ENCODE measurements at regions not wholly inside any gene's neighbourhood (a gene's known extent, or its start where the extent isn't known, plus 50 kb on each side); places are given as distances from the start of the nearest gene placed in this dataset.

DNA sequence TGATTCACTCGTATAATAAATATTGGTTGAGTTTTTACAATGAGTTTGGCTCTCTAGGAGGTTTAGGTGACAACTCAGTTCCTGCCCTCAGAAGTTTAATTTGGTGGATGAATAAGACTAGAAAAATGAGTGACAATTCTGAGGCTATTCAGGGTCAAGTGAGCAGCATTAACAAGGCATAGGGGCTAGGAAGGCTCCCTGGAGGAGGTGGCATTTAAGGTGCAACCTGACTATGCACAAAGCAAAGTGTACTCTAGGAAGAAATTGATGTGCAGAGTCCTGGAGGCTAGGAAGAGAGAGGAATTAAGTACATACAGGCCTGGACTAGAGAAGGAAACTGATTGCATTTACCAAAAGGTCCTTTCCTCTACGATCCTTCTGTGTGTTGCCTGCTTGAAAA lies 440.3 kb downstream of the MED13L start:
- 67% methylated on average over 2 of the region's 2 CpGs for WGBS (ENCODE audit: missing lambda C conversion rate)
- Histone ChIP-seq H3K27ac (peak overlapping the region; percentile 81 to 92), H3K4me1 (peaks cover 71% of the 10 kb centered on the region), H3K4me3 (no peak overlapping the region), H3K4me2 (peak overlapping the region; percentile 62; the same call in 2 of the 3 replicates), H3K9me3 (no peaks in the 10 kb centered on the region)
- POLR2A ChIA-PET, result no interaction called here
- FAIRE-seq, result no peak
- no peak for DNase-seq (ENCODE audit: low read depth in 1 of 2, low spot score in 1 of 2)
- no peak for ATAC-seq
- TF ChIP-seq HOXA7 (CRISPR knock-in tag; IDR thresholded peaks at IDR 0.05) (no peak), HDAC2 (IDR thresholded peaks at IDR 0.05) (no peak), TFCP2L1 (CRISPR knock-in tag; IDR thresholded peaks at IDR 0.05) (no peak), EP300 (IDR thresholded peaks at IDR 0.05) (no peak), ZFP36 (IDR thresholded peaks at IDR 0.05; ENCODE audit: borderline replicate concordance, partially characterized antibody) (peak; percentile 70), RARB (CRISPR knock-in tag; IDR thresholded peaks at IDR 0.05) (no peak)
- CTCF ChIA-PET, result no interaction called here

DNA sequence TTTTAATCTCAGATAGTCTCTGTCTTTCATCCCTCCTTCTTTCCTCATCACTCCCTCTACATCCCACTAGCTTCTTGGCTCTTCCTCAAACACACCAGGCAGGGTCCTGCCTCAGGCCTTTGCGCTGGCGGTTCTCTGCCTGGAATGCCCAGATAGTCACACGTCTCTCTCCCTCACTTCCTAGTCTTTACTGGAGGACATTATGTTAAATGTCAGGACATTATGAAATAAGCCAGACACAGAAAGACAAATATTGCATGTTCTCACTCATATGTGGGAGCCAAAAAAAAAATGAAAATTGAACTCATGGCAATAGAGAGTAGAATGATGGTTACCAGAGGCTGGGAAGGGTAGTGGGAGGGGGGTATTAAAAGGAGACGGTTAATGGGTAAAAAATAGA lies 442.0 kb downstream of the MED13L start:
- ChIA-PET POLR2A (no interaction called here), CTCF (interaction anchor here (0.6 kb wide), 1 partner anchor 1219 kb away, joined by 3 read pairs; no protein-coding TSS in a partner anchor)
- ATAC-seq (no peak), DNase-seq (ENCODE audit: low read depth in 1 of 2, low spot score in 1 of 2) (no peak), FAIRE-seq (no peak)
- H3K4me3 ChIP-seq, result no peak overlapping the region
- H3K9me3 ChIP-seq, result no peaks in the 10 kb centered on the region
- peaks cover 71% of the 10 kb centered on the region for H3K4me1 ChIP-seq
- H3K4me2 ChIP-seq, result peak overlapping the region; percentile 17; the same call in 1 of the 3 replicates
- no peak for TF ChIP-seq NFE2L2 (conservative IDR thresholded peaks at IDR 0.05; ENCODE audit: low read length)
- TF ChIP-seq EP300 (IDR thresholded peaks at IDR 0.05), result peak in 1 of 2 experiments; percentile 14; a peak in 1 of 5 replicates
- TF ChIP-seq, protein P1, sequence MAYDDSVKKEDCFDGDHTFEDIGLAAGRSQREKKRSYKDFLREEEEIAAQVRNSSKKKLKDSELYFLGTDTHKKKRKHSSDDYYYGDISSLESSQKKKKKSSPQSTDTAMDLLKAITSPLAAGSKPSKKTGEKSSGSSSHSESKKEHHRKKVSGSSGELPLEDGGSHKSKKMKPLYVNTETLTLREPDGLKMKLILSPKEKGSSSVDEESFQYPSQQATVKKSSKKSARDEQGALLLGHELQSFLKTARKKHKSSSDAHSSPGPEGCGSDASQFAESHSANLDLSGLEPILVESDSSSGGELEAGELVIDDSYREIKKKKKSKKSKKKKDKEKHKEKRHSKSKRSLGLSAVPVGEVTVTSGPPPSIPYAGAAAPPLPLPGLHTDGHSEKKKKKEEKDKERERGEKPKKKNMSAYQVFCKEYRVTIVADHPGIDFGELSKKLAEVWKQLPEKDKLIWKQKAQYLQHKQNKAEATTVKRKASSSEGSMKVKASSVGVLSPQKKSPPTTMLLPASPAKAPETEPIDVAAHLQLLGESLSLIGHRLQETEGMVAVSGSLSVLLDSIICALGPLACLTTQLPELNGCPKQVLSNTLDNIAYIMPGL (CRISPR knock-in tag; IDR thresholded peaks at IDR 0.05; ENCODE audit: borderline replicate concordance), result no peak
- no peak for TF ChIP-seq BHLHE40 (IDR thresholded peaks at IDR 0.05; ENCODE audit: low read depth, low read length)
- TF ChIP-seq, protein P2, sequence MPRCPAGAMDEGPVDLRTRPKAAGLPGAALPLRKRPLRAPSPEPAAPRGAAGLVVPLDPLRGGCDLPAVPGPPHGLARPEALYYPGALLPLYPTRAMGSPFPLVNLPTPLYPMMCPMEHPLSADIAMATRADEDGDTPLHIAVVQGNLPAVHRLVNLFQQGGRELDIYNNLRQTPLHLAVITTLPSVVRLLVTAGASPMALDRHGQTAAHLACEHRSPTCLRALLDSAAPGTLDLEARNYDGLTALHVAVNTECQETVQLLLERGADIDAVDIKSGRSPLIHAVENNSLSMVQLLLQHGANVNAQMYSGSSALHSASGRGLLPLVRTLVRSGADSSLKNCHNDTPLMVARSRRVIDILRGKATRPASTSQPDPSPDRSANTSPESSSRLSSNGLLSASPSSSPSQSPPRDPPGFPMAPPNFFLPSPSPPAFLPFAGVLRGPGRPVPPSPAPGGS (IDR thresholded peaks at IDR 0.05), result no peak
- TF ChIP-seq KDM5A (IDR thresholded peaks at IDR 0.05), result no peak
- no peak for TF ChIP-seq RNF2 (IDR thresholded peaks at IDR 0.05; ENCODE audit: borderline replicate concordance, low read depth)
- TF ChIP-seq MAFK (IDR thresholded peaks at IDR 0.05; ENCODE audit: partially characterized antibody), result no peak
- 78% methylated on average over 4 of the region's 4 CpGs for WGBS (ENCODE audit: missing lambda C conversion rate)
- peak overlapping the region; percentile 64 to 92; a peak in 5 of 6 replicates for H3K27ac ChIP-seq

DNA sequence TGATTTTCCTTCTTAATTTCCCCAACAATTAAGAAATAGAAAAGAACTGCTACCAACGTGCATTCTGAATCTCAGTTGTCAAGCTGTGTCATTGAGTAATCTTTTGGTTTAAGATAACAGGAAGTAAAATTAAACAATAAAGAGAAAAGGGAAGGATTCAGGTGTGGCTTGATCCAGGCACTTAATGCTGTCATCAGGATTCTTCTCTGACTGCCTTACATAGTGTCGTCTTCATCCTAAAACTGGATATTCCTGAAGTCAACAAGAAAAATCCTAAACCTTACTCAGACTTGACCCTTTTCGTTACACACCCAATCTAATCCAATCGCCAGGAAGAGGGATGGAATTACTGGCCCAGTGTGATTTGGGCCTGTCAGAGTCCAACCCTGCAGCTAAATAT lies 443.8 kb downstream of the MED13L start:
- H3K9me3 ChIP-seq, result no peaks in the 10 kb centered on the region
- no peak for DNase-seq (ENCODE audit: low read depth in 1 of 2, low spot score in 1 of 2)
- peak overlapping the region; percentile 24 to 92; a peak in 3 of 6 replicates for H3K27ac ChIP-seq
- WGBS (ENCODE audit: missing lambda C conversion rate), result 73% methylated on average over 4 of the region's 4 CpGs
- no peak for TF ChIP-seq NPAS2 (CRISPR knock-in tag; IDR thresholded peaks at IDR 0.05; ENCODE audit: borderline replicate concordance)
- TF ChIP-seq RCOR1 (IDR thresholded peaks at IDR 0.05; ENCODE audit: low read depth, low read length), result no peak
- TF ChIP-seq, protein P3, sequence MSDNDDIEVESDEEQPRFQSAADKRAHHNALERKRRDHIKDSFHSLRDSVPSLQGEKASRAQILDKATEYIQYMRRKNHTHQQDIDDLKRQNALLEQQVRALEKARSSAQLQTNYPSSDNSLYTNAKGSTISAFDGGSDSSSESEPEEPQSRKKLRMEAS (IDR thresholded peaks at IDR 0.05), result no peak
- no peak for TF ChIP-seq CEBPB (IDR thresholded peaks at IDR 0.05)
- no peak for TF ChIP-seq CHD2 (IDR thresholded peaks at IDR 0.05; ENCODE audit: low read length, partially characterized antibody)
- TF ChIP-seq, protein P1 (CRISPR knock-in tag; IDR thresholded peaks at IDR 0.05; ENCODE audit: borderline replicate concordance), result no peak
- no peak for TF ChIP-seq KDM5A (IDR thresholded peaks at IDR 0.05)
- TF ChIP-seq MAZ (IDR thresholded peaks at IDR 0.05; ENCODE audit: borderline replicate concordance, low read depth, low read length), result no peak
- TF ChIP-seq EHF (CRISPR knock-in tag; IDR thresholded peaks at IDR 0.05), result no peak
- no peak for TF ChIP-seq HOXA7 (CRISPR knock-in tag; IDR thresholded peaks at IDR 0.05)
- no peak for TF ChIP-seq MAFK (IDR thresholded peaks at IDR 0.05; ENCODE audit: partially characterized antibody)
- ChIA-PET POLR2A (interaction anchor here (0.7 kb wide), 1 partner anchor 598 kb away, joined by 9 read pairs; no protein-coding TSS in a partner anchor), CTCF (interaction anchor here (0.6 to 1.4 kb wide), 3 partner anchors 33 to 1484 kb away, joined by 3 to 4 read pairs (median 3); no protein-coding TSS in a partner anchor)
- peaks cover 61% of the 10 kb centered on the region for H3K4me1 ChIP-seq
- no peak overlapping the region for H3K4me2 ChIP-seq
- no peak for ATAC-seq
- no peak for FAIRE-seq
- no peak overlapping the region for H3K4me3 ChIP-seq

Data from A549 (cell line).